ENCODE measurements at regions not wholly inside any gene's neighbourhood (a gene's known extent, or its start where the extent isn't known, plus 50 kb on each side); places are given as distances from the start of the nearest gene placed in this dataset.
"Not testable (repeated sequence)": the region's sequence is repeated elsewhere in the genome, so short reads cannot be mapped to it uniquely, and the experiment has no call there.

- DNase-seq (ENCODE audit: low spot score), result no peak
These were observed 1300.5 kb upstream of the TMEM132C start for GRCh38 chr12:126966498-126966897.

- no peak for DNase-seq (ENCODE audit: low spot score)
These were observed 1299.8 kb upstream of the TMEM132C start for GRCh38 chr12:126967152-126967551.

GRCh38 chr12:126974779-126975178 is 1292.2 kb upstream of the TMEM132C start:
- no peak for DNase-seq (ENCODE audit: low spot score)

GRCh38 chr12:126976579-126976978 is 1290.4 kb upstream of the TMEM132C start:
- DNase-seq (ENCODE audit: low spot score), result no peak

- not testable (repeated sequence) for DNase-seq (ENCODE audit: low spot score)
These were observed 1287.4 kb upstream of the TMEM132C start for GRCh38 chr12:126979564-126979963.

GRCh38 chr12:126982707-126983106 is 1284.3 kb upstream of the TMEM132C start:
- DNase-seq (ENCODE audit: low spot score), result no peak

- DNase-seq (ENCODE audit: low spot score), result not testable (repeated sequence)
These were observed 1283.2 kb upstream of the TMEM132C start for GRCh38 chr12:126983735-126984134.

- DNase-seq (ENCODE audit: low spot score), result not testable (repeated sequence)
These were observed 1281.3 kb upstream of the TMEM132C start for GRCh38 chr12:126985663-126986062.

- no peak for DNase-seq (ENCODE audit: low spot score)
These were observed 1277.4 kb upstream of the TMEM132C start for GRCh38 chr12:126989532-126989931.

- DNase-seq (ENCODE audit: low spot score), result no peak
These were observed 1273.1 kb upstream of the TMEM132C start for GRCh38 chr12:126993898-126994297.

GRCh38 chr12:126994599-126994998 is 1272.4 kb upstream of the TMEM132C start:
- DNase-seq (ENCODE audit: low spot score), result no peak

- no peak for DNase-seq (ENCODE audit: low spot score)
These were observed 1268.9 kb upstream of the TMEM132C start for GRCh38 chr12:126998031-126998430.

- no peak for DNase-seq (ENCODE audit: low spot score)
These were observed 1268.2 kb upstream of the TMEM132C start for GRCh38 chr12:126998747-126999285.

- no peak for DNase-seq (ENCODE audit: low spot score)
These were observed 1267.6 kb upstream of the TMEM132C start for GRCh38 chr12:126999352-126999751.

GRCh38 chr12:127005406-127005805 is 1261.6 kb upstream of the TMEM132C start:
- no peak for DNase-seq (ENCODE audit: low spot score)

- DNase-seq (ENCODE audit: low spot score), result no peak
These were observed 1260.0 kb upstream of the TMEM132C start for GRCh38 chr12:127006972-127007371.

GRCh38 chr12:127008755-127009403 is 1258.1 kb upstream of the TMEM132C start:
- DNase-seq (ENCODE audit: low spot score), result no peak

GRCh38 chr12:127012109-127012508 is 1254.9 kb upstream of the TMEM132C start:
- no peak for DNase-seq (ENCODE audit: low spot score)

- DNase-seq (ENCODE audit: low spot score), result no peak
These were observed 1253.8 kb upstream of the TMEM132C start for GRCh38 chr12:127013197-127013596.

- no peak for DNase-seq (ENCODE audit: low spot score)
These were observed 1252.9 kb upstream of the TMEM132C start for GRCh38 chr12:127014079-127014478.

- DNase-seq (ENCODE audit: low spot score), result no peak
These were observed 1242.2 kb upstream of the TMEM132C start for GRCh38 chr12:127024791-127025190.

- DNase-seq (ENCODE audit: low spot score), result no peak
These were observed 1241.4 kb upstream of the TMEM132C start for GRCh38 chr12:127025545-127025944.

GRCh38 chr12:127035011-127035879 is 1231.7 kb upstream of the TMEM132C start:
- DNase-seq (ENCODE audit: low spot score), result no peak

All from D341Med (cell line).